Right lobe of liver (tissue), 6 donors: ENCODE measurements at regions not wholly inside any gene's neighbourhood (a gene's known extent, or its start where the extent isn't known, plus 50 kb on each side); places are given as distances from the start of the nearest gene placed in this dataset.

Experiments used
- ATAC-seq, 4 donors: fragments of 200-7000 bp; cut with Tn5 transposase; one replicate each; pipeline ENCODE4 v1.9.1; 2020; ENCODE audit warnings: mild to moderate bottlenecking in 4 of 4, moderate library complexity in 4 of 4
- DNase-seq, 3 donors: peaks; one replicate each; pipeline ENCODE4 v3.0.0-alpha.2; 2020
- H3K27ac ChIP-seq, 3 donors: fragments of 200-600 bp; one replicate each; pipeline ENCODE4 v1.8.0; 2022
- H3K27me3 ChIP-seq, 2 donors: fragments of 200-600 bp; one replicate each; pipeline ENCODE4 v1.8.0; 2022
- H3K36me3 ChIP-seq, 4 donors: fragments of 200-600 bp; sonication (generic) in 1 of 4; one replicate each; pipeline versions ENCODE4 v1.5.1 to v1.8.0; 2017 to 2022; ENCODE audit warnings: control low read depth in 1 of 4
- H3K4me1 ChIP-seq, 4 donors: fragments of 200-600 bp; sonication (generic) in 1 of 4; one replicate each; pipeline versions ENCODE4 v1.5.1 to v1.8.0; 2017 to 2022; ENCODE audit warnings: control low read depth in 1 of 4
- H3K4me3 ChIP-seq, 3 donors: fragments of 200-600 bp; one replicate each; pipeline ENCODE4 v1.8.0; 2022
- H3K9me3 ChIP-seq, 4 donors: fragments of 200-600 bp; sonication (generic) in 1 of 4; one replicate each; pipeline versions ENCODE4 v1.5.1 to v1.8.0; 2017 to 2022; ENCODE audit warnings: control low read depth in 1 of 4
- POLR2A ChIP-seq: fragments of 450-650 bp; IDR thresholded peaks from one replicate; pipeline ENCODE4 v1.6.1; 2017; ENCODE audit warnings: antibody characterized with exemption, mild to moderate bottlenecking
- WGBS: methylation state at CpG from one replicate; pipeline ENCODE4 v1.1.6; 2018; ENCODE audit warnings: low coverage, low lambda C conversion rate; ENCODE audit not compliant: insufficient coverage; ENCODE audit errors: missing lambda C conversion rate; 5-methylcytosine and 5-hydroxymethylcytosine counted together
- intact Hi-C, 2 donors: fragments of 100-400 bp; cut with DNase I; formaldehyde crosslinking; loops; one replicate each; pipeline versions ENCODE4 v1.11.2 to v1.14.1; 2022
- TF ChIP-seq, protein P1 (sequence below), 4 donors: fragments of 200-600 bp in 3 of 4; fragments of 450-650 bp in 1 of 4; IDR thresholded peaks; one replicate each; pipeline versions ENCODE4 v1.5.1 to v1.8.0; 2016 to 2022; ENCODE audit warnings: antibody characterized with exemption in 4 of 4, mild to moderate bottlenecking in 2 of 4
- donor health status: DM: no; HTN: yes; CAD: no.
- donor health status: DM: no; HTN: no; CAD: no.
- donor health status: DM: no; HTN: no; CAD: no.
- donor health status: DM: no; HTN: yes; CAD: no.
- donor health status: DM: no; HTN: yes; CAD: no.

DNA sequence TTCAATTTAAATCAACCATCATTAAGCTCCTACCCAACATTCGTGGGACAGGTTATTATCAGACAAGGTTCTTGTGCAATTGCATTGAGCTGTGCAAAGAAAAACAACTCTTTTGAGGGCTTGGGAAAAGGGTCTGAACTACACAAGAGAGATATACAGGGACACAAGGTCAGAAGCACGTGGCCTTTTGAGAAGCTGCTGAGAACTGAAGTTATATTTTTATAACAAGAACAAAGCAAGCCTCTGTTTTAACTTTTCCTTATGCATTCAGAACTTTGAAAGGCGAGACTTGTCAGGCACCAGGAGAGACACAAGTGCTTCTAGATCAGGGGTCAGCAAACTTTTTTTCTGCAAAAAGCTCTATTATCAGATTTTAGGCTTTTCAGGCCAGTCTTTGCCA lies 274.8 kb upstream of the VCX start:
- WGBS = 16% methylated on average over 3 of the region's 3 CpGs
- no peak for DNase-seq
- Histone ChIP-seq H3K27ac (no peak overlapping the region), H3K36me3 (no peaks in the 10 kb centered on the region), H3K9me3 (no peaks in the 10 kb centered on the region), H3K4me1 (no peaks in the 10 kb centered on the region), H3K27me3 (no peaks in the 10 kb centered on the region), H3K4me3 (no peak overlapping the region)
- no peak for ATAC-seq
- TF ChIP-seq POLR2A = no peak
- TF ChIP-seq, protein P1, sequence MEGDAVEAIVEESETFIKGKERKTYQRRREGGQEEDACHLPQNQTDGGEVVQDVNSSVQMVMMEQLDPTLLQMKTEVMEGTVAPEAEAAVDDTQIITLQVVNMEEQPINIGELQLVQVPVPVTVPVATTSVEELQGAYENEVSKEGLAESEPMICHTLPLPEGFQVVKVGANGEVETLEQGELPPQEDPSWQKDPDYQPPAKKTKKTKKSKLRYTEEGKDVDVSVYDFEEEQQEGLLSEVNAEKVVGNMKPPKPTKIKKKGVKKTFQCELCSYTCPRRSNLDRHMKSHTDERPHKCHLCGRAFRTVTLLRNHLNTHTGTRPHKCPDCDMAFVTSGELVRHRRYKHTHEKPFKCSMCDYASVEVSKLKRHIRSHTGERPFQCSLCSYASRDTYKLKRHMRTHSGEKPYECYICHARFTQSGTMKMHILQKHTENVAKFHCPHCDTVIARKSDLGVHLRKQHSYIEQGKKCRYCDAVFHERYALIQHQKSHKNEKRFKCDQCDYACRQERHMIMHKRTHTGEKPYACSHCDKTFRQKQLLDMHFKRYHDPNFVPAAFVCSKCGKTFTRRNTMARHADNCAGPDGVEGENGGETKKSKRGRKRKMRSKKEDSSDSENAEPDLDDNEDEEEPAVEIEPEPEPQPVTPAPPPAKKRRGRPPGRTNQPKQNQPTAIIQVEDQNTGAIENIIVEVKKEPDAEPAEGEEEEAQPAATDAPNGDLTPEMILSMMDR (IDR thresholded peaks at IDR 0.05) = no peak
- intact Hi-C loops = no loop called here

DNA sequence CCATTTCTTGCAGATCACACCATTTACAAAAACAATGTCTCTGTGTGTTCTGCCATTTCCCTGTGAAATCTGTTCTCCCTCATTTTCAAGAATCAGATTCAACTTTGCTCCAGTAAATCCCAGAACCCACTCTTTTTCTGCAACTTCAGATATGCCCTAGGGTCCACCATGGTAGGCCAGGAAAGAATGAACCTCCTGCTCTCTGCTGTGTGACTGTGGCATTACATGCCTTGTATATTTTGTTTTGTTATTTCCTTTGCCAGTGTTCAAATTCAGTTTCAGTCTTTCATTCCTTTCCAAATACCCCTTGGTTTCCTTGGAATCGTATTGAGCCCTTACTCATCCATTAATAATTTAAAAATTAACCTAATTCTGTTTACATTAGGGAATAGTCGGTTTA lies 290.2 kb upstream of the VCX start:
- TF ChIP-seq, protein P1 (IDR thresholded peaks at IDR 0.05) = no peak
- no peak for TF ChIP-seq POLR2A
- no peak for ATAC-seq
- intact Hi-C loops = no loop called here
- Histone ChIP-seq H3K36me3 (no peaks in the 10 kb centered on the region), H3K27ac (no peak overlapping the region), H3K27me3 (no peaks in the 10 kb centered on the region), H3K4me1 (no peaks in the 10 kb centered on the region), H3K9me3 (no peaks in the 10 kb centered on the region), H3K4me3 (no peak overlapping the region)
- 36% methylated on average over 2 of the region's 2 CpGs for WGBS
- DNase-seq = no peak

DNA sequence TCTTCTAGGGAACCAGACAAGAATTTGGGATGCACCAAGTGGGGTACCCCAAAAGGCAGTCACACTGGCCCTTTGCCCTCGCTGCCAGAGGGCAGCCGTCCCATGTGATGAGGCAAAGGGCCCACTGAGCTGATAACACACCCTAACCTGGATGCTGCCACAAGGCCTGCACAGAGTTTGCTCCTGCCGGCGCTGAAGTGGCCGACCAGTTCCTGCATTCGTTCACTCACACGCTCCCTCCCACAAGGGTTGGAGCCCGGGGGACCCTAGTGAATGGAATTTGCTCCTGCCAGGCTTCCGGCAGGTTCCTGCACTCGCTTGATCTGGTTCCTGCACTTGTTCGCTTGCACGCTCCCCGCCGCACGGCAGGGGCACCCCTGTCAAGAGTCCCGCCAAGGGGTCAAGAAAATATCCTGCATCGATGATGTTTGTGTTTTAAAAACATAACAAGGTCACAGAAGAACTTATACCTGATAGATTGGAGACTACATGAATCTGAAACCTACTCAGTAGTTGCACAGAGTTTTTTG lies 296.4 kb upstream of the VCX start:
- DNase-seq (no peak), ATAC-seq (no peak)
- Histone ChIP-seq H3K4me3 (no peak overlapping the region), H3K27me3 (no peaks in the 10 kb centered on the region), H3K36me3 (no peaks in the 10 kb centered on the region), H3K9me3 (no peaks in the 10 kb centered on the region), H3K27ac (no peak overlapping the region), H3K4me1 (no peaks in the 10 kb centered on the region)
- intact Hi-C loops = no loop called here
- WGBS = 85% methylated on average over 9 of the region's 17 CpGs
- TF ChIP-seq POLR2A = no peak
- TF ChIP-seq, protein P1 (IDR thresholded peaks at IDR 0.05) = no peak

DNA sequence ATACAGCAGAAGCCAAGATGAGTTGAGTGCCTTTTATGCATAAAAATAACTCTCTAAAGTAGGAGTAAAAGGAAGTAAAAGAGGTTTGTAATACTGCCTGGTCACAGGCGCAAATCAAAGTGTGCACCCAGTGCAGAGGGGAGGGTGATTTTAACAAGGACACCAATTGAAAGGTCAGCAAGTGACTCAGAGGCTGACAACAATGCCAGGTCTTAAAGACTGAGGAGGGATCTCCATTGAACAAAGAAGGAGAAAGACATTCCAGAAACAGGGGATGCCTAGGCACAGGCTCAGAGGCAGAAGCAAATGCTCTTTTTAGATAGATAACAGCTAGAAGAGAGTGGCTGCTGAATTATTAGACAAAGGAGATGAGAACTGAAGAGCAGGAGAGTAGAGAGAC lies 297.4 kb upstream of the VCX start:
- no peaks in the 10 kb centered on the region for H3K36me3 ChIP-seq

More for the DNA sequence above, 297.4 kb upstream of the VCX start:
- Histone ChIP-seq H3K4me3 (no peak overlapping the region), H3K27ac (no peak overlapping the region), H3K4me1 (no peaks in the 10 kb centered on the region), H3K27me3 (no peaks in the 10 kb centered on the region), H3K9me3 (no peaks in the 10 kb centered on the region)
- intact Hi-C loops = no loop called here
- TF ChIP-seq POLR2A = no peak
- TF ChIP-seq, protein P1 (IDR thresholded peaks at IDR 0.05) = no peak
- DNase-seq (no peak), ATAC-seq (no peak)
- WGBS = 44% methylated on average over 1 of the region's 1 CpG
